ENCODE measurements at regions not wholly inside any gene's neighbourhood (a gene's known extent, or its start where the extent isn't known, plus 50 kb on each side); places are given as distances from the start of the nearest gene placed in this dataset.

- DNase-seq (ENCODE audit: low spot score), result peak; percentile 35
These were observed 556.0 kb upstream of the CPEB2 start for GRCh38 chr4:14446311-14446710.

DNA sequence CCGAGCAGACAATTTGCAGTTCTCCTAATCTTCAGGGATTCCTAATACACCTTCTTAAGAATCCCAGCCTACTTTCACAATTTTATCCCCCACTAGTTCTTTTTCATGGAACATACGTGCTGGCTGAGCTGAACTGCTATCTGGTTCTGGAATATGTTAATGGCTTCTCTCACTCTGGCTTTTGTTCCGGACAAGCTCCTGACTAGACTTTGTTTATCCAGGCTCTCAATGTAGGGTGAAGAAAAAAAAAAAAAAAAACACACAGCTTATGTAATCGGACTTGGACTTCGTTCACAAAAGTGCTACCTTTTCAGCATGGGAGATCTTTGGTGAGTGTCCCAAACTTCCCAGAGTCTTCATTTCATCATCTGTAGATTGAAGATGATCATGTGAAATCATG lies 555.4 kb upstream of the CPEB2 start:
- no peak for DNase-seq (ENCODE audit: low spot score)

DNA sequence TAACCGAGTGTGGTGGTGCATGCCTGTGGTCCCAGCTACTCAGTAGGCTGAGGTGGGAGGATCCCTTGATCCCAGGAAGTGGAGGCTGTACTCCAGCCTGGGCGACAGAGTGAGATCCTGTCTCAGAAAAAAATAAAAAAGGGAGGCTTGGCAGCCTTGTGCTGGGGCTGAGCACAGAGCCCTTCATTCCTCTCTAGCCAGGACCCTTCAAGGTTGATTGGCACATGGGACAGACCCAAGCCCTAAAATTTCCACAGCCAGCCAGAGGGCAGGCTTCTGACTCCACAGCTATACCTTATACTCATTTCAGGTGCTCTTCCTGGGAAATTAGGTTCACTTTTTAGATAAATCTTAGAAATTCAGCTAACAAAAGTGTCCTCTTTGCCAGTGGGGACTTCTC lies 553.0 kb upstream of the CPEB2 start:
- DNase-seq (ENCODE audit: low spot score), result no peak

DNA sequence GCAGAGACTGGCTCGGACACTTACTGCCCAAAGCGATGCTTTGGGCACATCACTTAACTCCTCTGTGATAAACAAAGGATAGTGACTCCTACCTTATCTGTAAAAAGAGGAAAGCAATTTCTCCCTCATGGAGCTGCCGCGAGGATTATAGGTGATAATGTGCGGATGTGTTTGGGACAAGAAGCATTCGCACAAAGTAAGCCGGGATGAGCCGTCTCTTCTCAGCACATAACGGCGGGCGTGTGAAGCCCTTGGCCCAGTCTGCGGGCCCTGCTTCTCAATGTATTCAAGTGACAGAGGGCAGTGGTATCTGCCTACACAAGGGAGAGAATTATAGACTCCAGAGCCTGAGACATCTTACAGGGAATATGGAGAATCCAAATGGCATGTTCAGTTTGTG lies 550.3 kb upstream of the CPEB2 start:
- no peak for DNase-seq (ENCODE audit: low spot score)

DNA sequence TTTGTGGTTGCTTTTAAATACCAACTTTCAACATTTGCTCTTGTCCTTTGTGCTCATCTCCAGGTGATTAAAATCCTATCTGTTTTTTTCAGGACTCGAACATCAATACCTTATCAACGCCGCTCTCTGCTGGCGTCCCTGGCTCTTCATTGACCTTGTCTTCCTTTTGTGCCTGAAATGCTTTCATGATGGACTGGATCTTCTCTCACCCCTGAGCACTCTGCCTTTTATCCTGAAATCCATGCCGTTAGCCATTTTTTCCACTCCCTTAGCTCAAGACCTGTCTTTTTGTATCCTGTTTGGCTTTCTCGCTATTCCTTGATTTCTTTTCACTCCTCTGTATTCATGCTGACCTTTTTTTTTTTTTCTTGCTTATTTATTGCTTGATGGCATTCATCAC lies 549.5 kb upstream of the CPEB2 start:
- no peak for DNase-seq (ENCODE audit: low spot score)

- DNase-seq (ENCODE audit: low spot score), result no peak
These were observed 543.8 kb upstream of the CPEB2 start for GRCh38 chr4:14458463-14458862.

GRCh38 chr4:14465057-14465456 lies 537.2 kb upstream of the CPEB2 start:
- DNase-seq (ENCODE audit: low spot score), result no peak

DNA sequence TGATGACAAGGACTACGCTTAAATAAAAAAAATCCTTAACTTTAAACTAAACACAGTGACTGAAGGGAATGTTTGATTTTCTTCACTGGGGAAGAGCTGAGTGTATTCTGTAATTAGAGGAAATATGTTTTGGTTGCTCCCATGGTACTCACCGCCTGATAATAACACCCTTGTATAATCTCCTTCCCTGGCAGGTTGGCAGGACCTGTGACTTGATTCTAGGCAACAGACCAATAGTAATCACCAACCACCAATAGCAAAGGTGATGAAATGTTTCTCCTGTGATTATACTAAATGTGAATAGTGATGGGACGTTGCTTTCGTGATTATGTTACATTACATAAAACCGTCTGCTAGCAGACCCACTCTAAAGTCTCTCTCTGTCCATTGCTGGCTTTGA lies 536.8 kb upstream of the CPEB2 start:
- no peak for DNase-seq (ENCODE audit: low spot score)

GRCh38 chr4:14478504-14478903 lies 523.8 kb upstream of the CPEB2 start:
- DNase-seq (ENCODE audit: low spot score), result no peak

DNA sequence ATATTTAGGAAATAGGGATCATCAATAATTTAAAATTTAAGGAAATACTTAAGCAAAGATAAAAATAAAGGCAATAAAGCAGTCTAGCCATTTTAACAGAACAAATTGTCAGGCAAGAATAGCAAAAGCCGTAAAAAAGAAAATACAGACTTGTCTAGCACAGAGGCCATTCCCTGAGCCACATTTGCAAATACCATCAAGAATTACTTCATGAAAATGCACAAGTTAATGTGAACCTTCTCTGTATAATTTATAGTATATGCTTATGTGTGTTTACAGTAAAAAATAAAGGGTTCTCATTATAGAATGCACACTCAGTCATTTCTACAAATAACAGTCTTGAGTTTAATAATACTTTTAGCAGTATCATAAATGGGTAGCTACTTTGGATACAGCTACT lies 505.9 kb upstream of the CPEB2 start:
- DNase-seq (ENCODE audit: low spot score), result no peak

GRCh38 chr4:14496969-14497368 lies 505.3 kb upstream of the CPEB2 start:
- no peak for DNase-seq (ENCODE audit: low spot score)

DNA sequence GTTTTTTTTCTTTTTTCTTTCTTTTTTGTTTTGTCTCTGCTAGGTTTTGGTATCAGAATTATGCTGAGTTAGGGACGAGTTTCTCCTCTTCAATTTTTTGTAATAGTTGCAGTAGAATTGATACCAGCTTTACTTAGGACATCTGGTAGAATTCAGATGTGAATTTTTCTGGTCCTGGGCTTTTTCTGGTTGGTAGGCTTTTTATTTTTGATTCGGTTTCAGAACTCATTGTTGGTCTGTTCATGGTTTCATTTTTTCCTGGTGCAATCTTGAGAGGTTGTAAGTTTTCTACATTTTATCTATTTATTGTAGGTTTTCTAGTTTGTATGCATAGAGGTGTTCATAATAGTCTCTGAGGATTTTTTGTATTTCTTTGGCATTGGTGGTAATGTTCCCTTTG lies 498.1 kb upstream of the CPEB2 start:
- DNase-seq (ENCODE audit: low spot score), result no peak

DNA sequence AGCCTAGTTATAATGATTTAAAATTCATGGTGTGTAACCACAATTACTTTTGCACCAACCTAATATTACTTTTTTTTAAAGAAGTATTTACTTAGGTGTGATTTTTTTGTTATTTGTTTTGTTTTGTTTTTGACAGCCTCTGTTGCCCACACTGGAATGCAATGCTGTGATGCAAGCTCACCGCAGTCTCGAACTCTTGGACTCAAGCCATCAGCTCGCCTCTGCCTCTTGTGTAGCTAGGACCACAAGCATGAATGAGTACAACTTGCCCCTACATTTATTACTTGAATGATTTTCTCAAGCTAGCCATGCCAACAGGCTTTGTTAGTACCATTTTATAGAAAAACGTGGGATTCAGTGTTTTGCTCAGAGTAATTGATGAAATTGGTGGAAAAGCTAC lies 488.8 kb upstream of the CPEB2 start:
- no peak for DNase-seq (ENCODE audit: low spot score)

DNA sequence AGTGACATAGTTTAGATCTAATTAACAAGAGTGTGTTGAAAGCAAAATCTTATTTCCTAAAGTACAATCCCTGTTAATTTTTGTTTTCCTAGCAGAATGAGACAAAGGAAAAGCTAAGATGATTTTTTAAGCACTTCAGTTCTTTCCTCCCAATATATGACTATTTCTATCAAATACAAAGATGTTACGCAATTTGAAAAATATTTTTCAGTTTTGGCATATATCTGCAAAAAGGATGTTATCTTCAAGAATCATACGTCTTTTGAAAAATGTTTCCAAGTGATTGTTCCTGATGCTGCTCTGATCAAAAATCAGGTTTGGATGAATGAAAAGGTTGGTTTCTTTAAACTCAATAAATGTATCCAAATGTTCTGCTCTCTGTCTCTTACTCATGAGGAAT lies 486.7 kb upstream of the CPEB2 start:
- DNase-seq (ENCODE audit: low spot score), result no peak

DNA sequence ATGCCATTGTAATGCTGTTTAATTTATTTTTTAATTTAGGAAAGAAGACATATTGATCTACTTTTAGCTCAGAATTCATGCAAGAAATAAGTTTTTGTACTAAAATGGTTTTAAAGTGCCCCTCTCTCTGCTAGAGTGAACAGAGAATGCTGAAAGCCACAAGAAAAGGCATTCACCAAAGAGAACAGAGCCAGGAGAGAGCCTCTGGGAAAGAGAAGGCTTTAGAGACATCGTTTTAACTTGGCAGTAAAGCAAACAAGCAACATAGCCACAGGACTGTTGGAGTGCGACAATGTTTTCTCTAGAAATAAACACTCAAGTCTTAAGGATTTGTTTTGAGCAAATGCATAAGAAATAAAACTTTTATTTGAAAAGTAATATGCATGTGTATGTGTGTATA lies 484.1 kb upstream of the CPEB2 start:
- DNase-seq (ENCODE audit: low spot score), result no peak

DNA sequence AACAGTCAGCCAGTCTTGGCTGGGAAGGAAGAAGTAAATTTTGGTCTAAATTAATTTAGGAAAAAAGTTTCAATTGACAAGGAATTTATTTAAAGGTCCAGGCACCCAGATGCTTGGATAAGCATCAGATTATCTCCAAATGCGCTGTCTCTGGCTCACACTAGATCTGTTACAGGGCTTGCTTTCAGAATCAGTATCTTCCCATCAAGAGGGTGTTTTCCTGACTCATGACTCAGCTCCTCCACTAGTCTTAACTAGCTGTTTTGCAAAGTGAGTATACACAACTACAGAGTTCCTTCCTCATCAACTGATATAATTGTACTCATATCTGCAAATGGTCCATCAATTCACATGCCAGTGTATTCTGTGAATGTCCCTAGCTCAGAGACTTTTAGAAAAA lies 482.1 kb upstream of the CPEB2 start:
- no peak for DNase-seq (ENCODE audit: low spot score)

DNA sequence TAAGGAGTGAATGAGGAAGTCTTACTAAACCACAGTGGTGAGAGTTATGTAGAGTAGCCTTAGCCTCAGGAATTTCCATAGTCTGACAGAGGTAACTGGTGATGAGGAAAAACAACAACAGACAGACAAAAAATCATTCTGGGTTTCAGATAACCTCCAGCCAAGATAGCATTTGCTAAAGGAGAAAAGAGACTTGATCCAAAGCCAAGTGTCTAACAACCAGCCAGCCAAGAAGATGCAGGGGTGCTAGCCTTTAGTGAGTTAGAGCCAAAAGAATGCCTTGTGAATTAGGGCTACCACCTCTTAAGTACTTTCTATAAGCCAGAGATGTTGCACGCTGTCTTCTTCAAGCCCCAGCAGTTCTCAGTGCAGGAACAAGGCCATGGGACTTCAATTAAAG lies 478.0 kb upstream of the CPEB2 start:
- DNase-seq (ENCODE audit: low spot score), result peak; percentile 47

DNA sequence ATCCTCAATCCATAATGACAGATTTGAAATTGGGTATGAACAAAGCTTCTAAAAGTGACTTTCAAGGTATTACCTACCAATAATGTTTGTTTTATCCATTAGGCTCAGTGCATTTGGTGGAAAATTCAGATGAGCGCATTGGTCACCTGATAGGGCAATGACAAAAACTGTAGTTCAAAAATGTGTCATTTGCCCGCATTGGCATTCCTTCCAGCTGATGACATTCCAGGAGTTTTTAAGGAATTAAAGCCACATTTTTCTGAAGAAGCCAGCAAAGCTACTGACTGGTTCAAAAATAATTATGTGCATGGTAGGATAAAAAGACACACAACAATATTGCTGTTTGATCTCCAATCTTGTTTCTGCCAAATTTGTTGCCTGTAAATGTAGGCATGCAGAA lies 473.4 kb upstream of the CPEB2 start:
- no peak for DNase-seq (ENCODE audit: low spot score)

GRCh38 chr4:14529653-14530052 lies 472.6 kb upstream of the CPEB2 start:
- DNase-seq (ENCODE audit: low spot score), result peak; percentile 17

DNA sequence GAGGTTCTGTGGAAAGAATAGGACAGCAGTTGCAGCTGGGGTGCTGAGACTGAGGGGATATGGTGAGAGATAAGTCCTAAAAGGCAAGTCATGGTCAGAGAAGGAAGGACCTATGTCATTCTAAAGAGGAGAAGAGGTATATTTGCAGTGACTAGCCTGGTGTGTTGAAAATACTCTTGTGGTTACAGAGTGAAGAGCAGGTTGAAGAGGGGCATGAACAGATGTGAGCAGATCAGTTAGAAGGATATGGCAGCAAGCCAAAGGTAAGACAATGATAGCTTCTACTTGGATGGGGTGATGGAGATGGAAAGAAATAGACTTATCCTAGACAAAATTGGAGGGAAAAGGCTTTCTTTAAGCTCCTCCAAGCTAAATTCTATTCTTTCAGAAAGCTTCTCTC lies 469.8 kb upstream of the CPEB2 start:
- DNase-seq (ENCODE audit: low spot score), result no peak

DNA sequence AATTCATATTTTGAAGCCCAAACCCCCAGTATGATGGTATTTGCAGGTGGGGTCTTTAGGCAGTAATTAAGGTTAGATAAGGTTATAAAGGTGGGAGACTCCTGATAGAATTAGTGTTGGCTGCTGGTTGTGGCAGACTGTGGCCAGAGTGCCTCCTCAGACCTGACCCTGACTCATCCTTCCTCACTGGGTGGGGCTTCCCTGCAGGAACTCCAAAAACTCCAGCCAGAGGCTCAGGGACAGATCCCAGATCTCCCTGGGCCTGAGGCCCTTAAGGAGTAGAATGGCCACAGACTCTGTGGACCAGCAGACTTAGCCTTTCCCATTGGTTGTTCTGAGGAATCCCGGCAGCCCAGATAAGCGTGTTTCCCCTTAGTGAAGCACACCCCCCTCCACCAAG lies 463.0 kb upstream of the CPEB2 start:
- DNase-seq (ENCODE audit: low spot score), result no peak

DNA sequence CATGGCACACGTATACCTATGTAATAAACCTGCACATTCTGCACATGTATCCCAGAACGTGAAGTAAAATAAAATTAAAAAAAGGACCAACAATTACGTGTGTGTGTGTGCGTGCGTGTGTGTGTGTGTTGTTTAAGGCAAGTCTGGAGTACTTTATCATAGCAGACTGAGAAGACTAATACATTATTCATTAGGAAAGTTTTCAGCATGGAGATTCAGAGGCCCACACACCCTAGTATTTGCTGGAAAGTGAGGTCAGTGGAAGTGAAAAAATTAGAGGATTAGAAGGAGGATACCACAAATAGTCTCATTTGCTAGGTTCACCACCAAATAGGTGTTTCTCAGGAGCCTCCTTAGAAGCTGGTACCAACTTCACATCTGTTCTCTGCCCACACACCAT lies 457.1 kb upstream of the CPEB2 start:
- no peak for DNase-seq (ENCODE audit: low spot score)

DNA sequence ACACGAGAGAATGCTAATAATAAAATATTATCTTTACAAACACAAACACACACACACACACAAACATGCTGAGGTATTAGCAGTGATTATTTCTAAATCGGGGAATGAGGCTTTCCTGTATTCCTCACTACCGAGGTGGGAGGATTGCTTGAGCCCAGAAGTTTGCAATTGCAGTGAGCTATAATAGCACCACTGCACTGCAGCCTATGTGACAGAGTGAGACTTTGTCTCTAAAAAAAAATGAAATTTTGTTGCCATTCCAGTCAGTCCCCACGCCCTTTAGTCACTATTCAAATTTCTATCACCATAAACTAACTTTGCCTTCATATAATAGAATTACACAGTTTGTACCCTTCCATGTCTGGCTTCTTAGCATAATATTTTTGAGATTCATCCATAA lies 456.5 kb upstream of the CPEB2 start:
- no peak for DNase-seq (ENCODE audit: low spot score)

DNA sequence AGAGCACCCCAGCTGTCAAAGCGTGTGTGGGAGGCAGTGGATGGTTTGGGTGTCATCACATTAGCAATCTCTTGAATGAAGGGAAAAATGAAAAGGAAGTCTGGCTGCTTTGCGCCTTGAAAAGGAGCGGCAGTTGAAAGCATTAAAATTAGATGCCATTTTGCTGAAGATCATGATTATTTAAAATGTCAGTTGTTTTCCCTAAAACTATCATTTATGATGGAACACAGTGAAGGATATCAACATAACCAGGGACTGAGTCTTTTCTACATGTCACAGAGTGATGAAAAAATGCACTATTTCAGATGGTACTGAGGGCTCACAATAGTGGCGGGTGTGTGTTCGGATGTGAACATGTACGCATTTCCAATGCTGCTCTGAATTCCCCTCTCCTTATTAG lies 450.2 kb upstream of the CPEB2 start:
- no peak for DNase-seq (ENCODE audit: low spot score)

- no peak for DNase-seq (ENCODE audit: low spot score)
These were observed 442.6 kb upstream of the CPEB2 start for GRCh38 chr4:14559646-14560045.
